Panc1 (cell line): ENCODE measurements at regions not wholly inside any gene's neighbourhood (a gene's known extent, or its start where the extent isn't known, plus 50 kb on each side); places are given as distances from the start of the nearest gene placed in this dataset.

Source experiments
- CTCF ChIP-seq: fragments of 450-650 bp; IDR thresholded peaks from 2 replicates; pipeline ENCODE4 v1.5.1; 2017; ENCODE audit warnings: mild to moderate bottlenecking
- POLR2AphosphoS5 ChIP-seq: IDR thresholded peaks from 2 replicates; pipeline ENCODE4 v1.6.1; 2012; ENCODE audit warnings: mild to moderate bottlenecking, low read depth, low read length, moderate library complexity
- REST ChIP-seq, 2 experiments: IDR thresholded peaks; 2 replicates each; pipeline ENCODE4 v1.6.1; 2011 to 2012; ENCODE audit warnings: low read depth in 2 of 2, control low read depth in 1 of 2, low read length in 1 of 2, mild to moderate bottlenecking in 1 of 2, moderate library complexity in 1 of 2; ENCODE audit not compliant: insufficient read depth in 1 of 2
- SIN3A ChIP-seq: IDR thresholded peaks from 2 replicates; pipeline ENCODE4 v1.6.1; 2012; ENCODE audit warnings: low read depth, mild to moderate bottlenecking, low read length, moderate library complexity, borderline replicate concordance; ENCODE audit not compliant: insufficient read depth

DNA sequence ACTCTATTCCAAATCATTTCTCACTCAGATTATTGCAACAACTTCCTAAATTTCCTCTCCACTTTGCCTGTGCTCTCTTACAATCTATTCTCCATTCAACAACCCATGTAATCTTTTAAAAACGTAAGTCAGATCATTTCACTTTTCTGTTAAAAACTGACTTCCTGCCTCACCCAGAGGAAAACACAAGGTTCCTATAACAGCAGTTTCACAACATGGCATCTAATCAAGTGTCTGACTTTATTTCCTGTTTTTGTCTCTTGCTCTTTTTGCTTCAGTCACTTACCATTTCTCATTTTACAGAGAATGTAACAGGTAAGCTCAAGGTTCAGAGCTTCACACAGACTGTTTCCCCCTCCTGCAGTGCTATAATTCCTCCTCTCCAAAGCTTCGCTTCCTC is 560.7 kb downstream of the LRRIQ3 start:
- TF ChIP-seq CTCF, result no peak
- no peak for TF ChIP-seq POLR2AphosphoS5
- TF ChIP-seq SIN3A, result no peak
- TF ChIP-seq REST (IDR thresholded peaks at IDR 0.05; ENCODE audit: insufficient read depth in 1 of 2, low read depth in 2 of 2, low read length in 1 of 2), result no peak
